Neural cell (in vitro differentiated cells): ENCODE measurements at regions not wholly inside any gene's neighbourhood (a gene's known extent, or its start where the extent isn't known, plus 50 kb on each side); places are given as distances from the start of the nearest gene placed in this dataset.

Experiments
- H2AFZ ChIP-seq: fragments of 200-600, 300-800 bp; sonication (generic), shearing (Covaris generic); 2 replicates; pipeline ENCODE4 v1.6.0; 2014; ENCODE audit warnings: low read depth, mild to moderate bottlenecking, antibody characterized with exemption, low read length, moderate library complexity
- H3F3A ChIP-seq: fragments of 200-600 bp; shearing (Covaris generic); 2 replicates; pipeline ENCODE4 v1.6.1; 2016; ENCODE audit warnings: mild to moderate bottlenecking, moderate library complexity, mixed read lengths, antibody characterized with exemption, low read length; ENCODE audit not compliant: insufficient read depth, poor library complexity, severe bottlenecking
- H3K27ac ChIP-seq: fragments of 200-600, 300-800 bp; sonication (generic), shearing (Covaris generic); 2 replicates; pipeline ENCODE4 v1.5.1; 2014; ENCODE audit warnings: mild to moderate bottlenecking, low read length, moderate library complexity
- H3K27me3 ChIP-seq: fragments of 300-800, 200-600 bp; sonication (generic), shearing (Covaris generic); 2 replicates; pipeline ENCODE4 v1.6.0; 2014; ENCODE audit warnings: mild to moderate bottlenecking, low read depth, low read length, moderate library complexity; ENCODE audit not compliant: insufficient read depth
- H3K36me3 ChIP-seq: fragments of 300-800, 200-600 bp; sonication (generic), shearing (Covaris generic); 2 replicates; pipeline ENCODE4 v1.5.1; 2014; ENCODE audit warnings: mild to moderate bottlenecking, antibody characterized with exemption, low read length, moderate library complexity; ENCODE audit not compliant: insufficient read depth
- H3K4me2 ChIP-seq: fragments of 300-800, 200-600 bp; sonication (generic), shearing (Covaris generic); 2 replicates; pipeline ENCODE4 v1.6.0; 2014; ENCODE audit warnings: mild to moderate bottlenecking, low read length
- H3K4me3 ChIP-seq: fragments of 300-800, 200-600 bp; sonication (generic), shearing (Covaris generic); 2 replicates; pipeline ENCODE4 v1.5.1; 2014; ENCODE audit warnings: mild to moderate bottlenecking, low read length, moderate library complexity
- H3K79me2 ChIP-seq: fragments of 200-600 bp; shearing (Covaris generic); replicated peaks from 2 replicates; pipeline ENCODE4 v1.6.0; 2014; ENCODE audit warnings: mild to moderate bottlenecking, low read length, moderate library complexity; ENCODE audit not compliant: insufficient read depth
- H3K9ac ChIP-seq: fragments of 300-800, 200-600 bp; sonication (generic), shearing (Covaris generic); 2 replicates; pipeline ENCODE4 v1.6.1; 2016; ENCODE audit warnings: mild to moderate bottlenecking, low read length, mixed read lengths
- H3K9me2 ChIP-seq: fragments of 200-600 bp; shearing (Covaris generic); 2 replicates; pipeline ENCODE4 v1.6.1; 2016; ENCODE audit warnings: mild to moderate bottlenecking, low read length, mixed read lengths; ENCODE audit not compliant: insufficient read depth
- H3K9me3 ChIP-seq: fragments of 200-600, 300-800 bp; sonication (generic), shearing (Covaris generic); 2 replicates; pipeline ENCODE4 v1.6.1; 2016; ENCODE audit warnings: mild to moderate bottlenecking, mixed run types, low read length, moderate library complexity, mixed read lengths
- H4K20me1 ChIP-seq: fragments of 200-600 bp; shearing (Covaris generic); 2 replicates; pipeline ENCODE4 v1.6.1; 2016; ENCODE audit warnings: mild to moderate bottlenecking, mixed run types; ENCODE audit not compliant: insufficient read depth
- CTCF ChIP-seq: fragments of 450-650 bp; IDR thresholded peaks from 2 replicates; pipeline ENCODE4 v1.5.1; 2014; ENCODE audit warnings: antibody characterized with exemption, mild to moderate bottlenecking, moderate library complexity; ENCODE audit not compliant: poor library complexity, severe bottlenecking
- EP300 ChIP-seq: fragments of 450-650 bp; conservative IDR thresholded peaks from 2 replicates; pipeline ENCODE4 v1.6.1; 2014; ENCODE audit warnings: antibody characterized with exemption, mild to moderate bottlenecking, moderate library complexity; ENCODE audit not compliant: poor library complexity, severe bottlenecking
- EZH2 ChIP-seq: fragments of 200-600, 300-800 bp; shearing (Covaris generic), sonication (generic); IDR thresholded peaks from 2 replicates; pipeline ENCODE4 v1.6.1; 2014; ENCODE audit warnings: antibody characterized with exemption, low read length, borderline replicate concordance, mild to moderate bottlenecking; ENCODE audit not compliant: insufficient read depth, poor library complexity, severe bottlenecking
- MXI1 ChIP-seq: fragments of 450-650 bp; conservative IDR thresholded peaks from 2 replicates; pipeline ENCODE4 v1.6.1; 2014; ENCODE audit warnings: antibody characterized with exemption, mild to moderate bottlenecking; ENCODE audit not compliant: poor library complexity, severe bottlenecking
- POLR2AphosphoS5 ChIP-seq: IDR thresholded peaks from 2 replicates; pipeline ENCODE4 v1.6.1; 2012
- RAD21 ChIP-seq: fragments of 450-650 bp; conservative IDR thresholded peaks from 2 replicates; pipeline ENCODE4 v1.6.1; 2014; ENCODE audit warnings: antibody characterized with exemption, mild to moderate bottlenecking, moderate library complexity
- REST ChIP-seq: IDR thresholded peaks from 2 replicates; pipeline ENCODE4 v1.6.1; 2012; ENCODE audit warnings: borderline replicate concordance
- SMC3 ChIP-seq: fragments of 450-650 bp; conservative IDR thresholded peaks from 2 replicates; pipeline ENCODE4 v1.6.1; 2014; ENCODE audit warnings: antibody characterized with exemption, mild to moderate bottlenecking, moderate library complexity; ENCODE audit not compliant: poor library complexity
- TAF1 ChIP-seq: IDR thresholded peaks from 2 replicates; pipeline ENCODE4 v1.6.1; 2012; ENCODE audit warnings: low read depth

- Histone ChIP-seq H3K36me3 (no peaks in the 10 kb centered on the region), H4K20me1 (no peaks in the 10 kb centered on the region), H3K4me2 (no peak overlapping the region), H3K9me3 (no peaks in the 10 kb centered on the region), H3K27me3 (no peaks in the 10 kb centered on the region), H2AFZ (no peak overlapping the region), H3K4me3 (no peak overlapping the region), H3F3A (no peaks in the 10 kb centered on the region), H3K79me2 (no peaks in the 10 kb centered on the region), H3K9ac (no peak overlapping the region), H3K27ac (no peak overlapping the region), H3K9me2 (no peaks in the 10 kb centered on the region)
- TF ChIP-seq SMC3 (no peak), POLR2AphosphoS5 (no peak), MXI1 (no peak), CTCF (no peak), REST (no peak), RAD21 (no peak), TAF1 (no peak)
These were observed 90.5 kb upstream of the MEX3C start for GRCh38 chr18:51287818-51288508.

- Histone ChIP-seq H3K9me3 (no peaks in the 10 kb centered on the region), H3K27ac (no peak overlapping the region), H3F3A (no peaks in the 10 kb centered on the region), H2AFZ (no peak overlapping the region), H3K9ac (no peak overlapping the region), H3K27me3 (no peaks in the 10 kb centered on the region), H3K4me3 (no peak overlapping the region), H3K4me2 (no peak overlapping the region), H3K79me2 (no peaks in the 10 kb centered on the region), H3K36me3 (no peaks in the 10 kb centered on the region), H3K9me2 (no peaks in the 10 kb centered on the region), H4K20me1 (no peaks in the 10 kb centered on the region)
- TF ChIP-seq RAD21: no peak
- no peak for TF ChIP-seq CTCF
- no peak for TF ChIP-seq POLR2AphosphoS5
- no peak for TF ChIP-seq EP300
- no peak for TF ChIP-seq REST
- no peak for TF ChIP-seq MXI1
- no peak for TF ChIP-seq TAF1
- TF ChIP-seq SMC3: no peak
- no peak for TF ChIP-seq EZH2
These were observed 91.1 kb upstream of the MEX3C start for GRCh38 chr18:51288582-51288981.
